ENCODE measurements at regions not wholly inside any gene's neighbourhood (a gene's known extent, or its start where the extent isn't known, plus 50 kb on each side); places are given as distances from the start of the nearest gene placed in this dataset.

GRCh38 chr15:60154764-60155325 lies 150.7 kb downstream of the FOXB1 start:
- ATAC-seq, result no peak
- H2AFZ ChIP-seq (ENCODE audit: low read length), result no peak overlapping the region
- no peaks in the 10 kb centered on the region for H3K79me2 ChIP-seq (ENCODE audit: low read length)
- peaks cover 72% of the 10 kb centered on the region for H3K27me3 ChIP-seq (ENCODE audit: low read length)
- H3K36me3 ChIP-seq (ENCODE audit: low read depth, low read length), result no peaks in the 10 kb centered on the region
- BruUV-seq (replicated peaks), result no TSS peak
- H3K9me2 ChIP-seq (replicated peaks; ENCODE audit: low read length), result no peaks in the 10 kb centered on the region
- DNase-seq, result no peak
- ChIA-PET POLR2A (ENCODE audit: unreplicated experiment) (no interaction called here), CTCF (no interaction called here)
- TF ChIP-seq EZH2 (IDR thresholded peaks at IDR 0.05; ENCODE audit: low read length, unreplicated experiment) (no peak), CTCF (conservative IDR thresholded peaks at IDR 0.05; ENCODE audit: low read depth, low read length) (no peak), EZH2phosphoT487 (IDR thresholded peaks at IDR 0.05; ENCODE audit: borderline replicate concordance, low read length) (no peak)
- intact Hi-C loops (cut with micrococcal nuclease), result no loop called here
- no peaks in the 10 kb centered on the region for H4K20me1 ChIP-seq (ENCODE audit: low read length)
- no peaks in the 10 kb centered on the region for H3K4me1 ChIP-seq (ENCODE audit: insufficient read depth, low read length)
- no peak overlapping the region for H3K9ac ChIP-seq (ENCODE audit: low read length)
- no peaks in the 10 kb centered on the region for H3F3A ChIP-seq (ENCODE audit: low read length, unreplicated experiment)
- no peak overlapping the region for H3K4me3 ChIP-seq (ENCODE audit: low read length)
- H3K9me3 ChIP-seq (ENCODE audit: low read length), result no peaks in the 10 kb centered on the region
- no peak overlapping the region for H3K4me2 ChIP-seq (ENCODE audit: low read length)
- no peak overlapping the region for H3K27ac ChIP-seq (ENCODE audit: low read length)

- no peak overlapping the region for H3K27ac ChIP-seq (ENCODE audit: low read length)
- H3K36me3 ChIP-seq (ENCODE audit: low read depth, low read length), result no peaks in the 10 kb centered on the region
- no peaks in the 10 kb centered on the region for H4K20me1 ChIP-seq (ENCODE audit: low read length)
- DNase-seq (peak; percentile 13), ATAC-seq (no peak)
- BruUV-seq (replicated peaks), result no TSS peak
- H2AFZ ChIP-seq (ENCODE audit: low read length), result no peak overlapping the region
- H3K4me2 ChIP-seq (ENCODE audit: low read length), result 0 out of 2 replicates have a peak overlapping the region, but pooled peaks have one; percentile 30
- H3K27me3 ChIP-seq (ENCODE audit: low read length), result peaks cover 72% of the 10 kb centered on the region
- no peaks in the 10 kb centered on the region for H3K79me2 ChIP-seq (ENCODE audit: low read length)
- intact Hi-C loops (cut with micrococcal nuclease), result no loop called here
- H3K4me1 ChIP-seq (ENCODE audit: insufficient read depth, low read length), result no peaks in the 10 kb centered on the region
- no peaks in the 10 kb centered on the region for H3K9me2 ChIP-seq (replicated peaks; ENCODE audit: low read length)
- ChIA-PET POLR2A (ENCODE audit: unreplicated experiment) (no interaction called here), CTCF (no interaction called here)
- no peaks in the 10 kb centered on the region for H3F3A ChIP-seq (ENCODE audit: low read length, unreplicated experiment)
- TF ChIP-seq EZH2phosphoT487 (IDR thresholded peaks at IDR 0.05; ENCODE audit: borderline replicate concordance, low read length) (no peak), CTCF (conservative IDR thresholded peaks at IDR 0.05; ENCODE audit: low read depth, low read length) (no peak), EZH2 (IDR thresholded peaks at IDR 0.05; ENCODE audit: low read length, unreplicated experiment) (no peak)
- H3K9me3 ChIP-seq (ENCODE audit: low read length), result no peaks in the 10 kb centered on the region
- no peak overlapping the region; the same call in 1 of the 2 replicates for H3K4me3 ChIP-seq (ENCODE audit: low read length)
- no peak overlapping the region for H3K9ac ChIP-seq (ENCODE audit: low read length)
Measured at GRCh38 chr15:60155661-60156060, 151.6 kb downstream of the FOXB1 start.

GRCh38 chr15:60160909-60161308 lies 156.8 kb downstream of the FOXB1 start:
- no peaks in the 10 kb centered on the region for H3F3A ChIP-seq (ENCODE audit: low read length, unreplicated experiment)
- no peaks in the 10 kb centered on the region for H3K9me3 ChIP-seq (ENCODE audit: low read length)
- no peak overlapping the region for H3K9ac ChIP-seq (ENCODE audit: low read length)
- POLR2A ChIA-PET (ENCODE audit: unreplicated experiment), result no interaction called here
- H4K20me1 ChIP-seq (ENCODE audit: low read length), result no peaks in the 10 kb centered on the region
- no peaks in the 10 kb centered on the region for H3K9me2 ChIP-seq (replicated peaks; ENCODE audit: low read length)
- H2AFZ ChIP-seq (ENCODE audit: low read length), result no peak overlapping the region
- TF ChIP-seq EZH2 (IDR thresholded peaks at IDR 0.05; ENCODE audit: low read length, unreplicated experiment) (no peak), EZH2phosphoT487 (IDR thresholded peaks at IDR 0.05; ENCODE audit: borderline replicate concordance, low read length) (no peak), CTCF (conservative IDR thresholded peaks at IDR 0.05; ENCODE audit: low read depth, low read length) (no peak)
- no peak overlapping the region for H3K27ac ChIP-seq (ENCODE audit: low read length)
- H3K4me3 ChIP-seq (ENCODE audit: low read length), result no peak overlapping the region
- no peaks in the 10 kb centered on the region for H3K4me1 ChIP-seq (ENCODE audit: insufficient read depth, low read length)
- no peaks in the 10 kb centered on the region for H3K36me3 ChIP-seq (ENCODE audit: low read depth, low read length)
- H3K27me3 ChIP-seq (ENCODE audit: low read length), result peaks cover 65% of the 10 kb centered on the region
- no peak for ATAC-seq
- intact Hi-C loops (cut with micrococcal nuclease), result no loop called here
- no TSS peak for BruUV-seq (replicated peaks)
- CTCF ChIA-PET, result no interaction called here
- DNase-seq, result no peak
- H3K79me2 ChIP-seq (ENCODE audit: low read length), result no peaks in the 10 kb centered on the region
- no peak overlapping the region for H3K4me2 ChIP-seq (ENCODE audit: low read length)

Data from PC-3 (cell line).